GM19467 (cell line): ENCODE measurements at regions not wholly inside any gene's neighbourhood (a gene's known extent, or its start where the extent isn't known, plus 50 kb on each side); places are given as distances from the start of the nearest gene placed in this dataset.
A peak's percentile ranks its signal among the peaks of the same experiment; 100 is the strongest.

Experiments
- ATAC-seq: cut with Tn5 transposase; IDR thresholded peaks from one replicate; pipeline ENCODE4 v1.9.1; 2021; ENCODE audit warnings: mild to moderate bottlenecking, moderate library complexity; ENCODE audit not compliant: unreplicated experiment

DNA sequence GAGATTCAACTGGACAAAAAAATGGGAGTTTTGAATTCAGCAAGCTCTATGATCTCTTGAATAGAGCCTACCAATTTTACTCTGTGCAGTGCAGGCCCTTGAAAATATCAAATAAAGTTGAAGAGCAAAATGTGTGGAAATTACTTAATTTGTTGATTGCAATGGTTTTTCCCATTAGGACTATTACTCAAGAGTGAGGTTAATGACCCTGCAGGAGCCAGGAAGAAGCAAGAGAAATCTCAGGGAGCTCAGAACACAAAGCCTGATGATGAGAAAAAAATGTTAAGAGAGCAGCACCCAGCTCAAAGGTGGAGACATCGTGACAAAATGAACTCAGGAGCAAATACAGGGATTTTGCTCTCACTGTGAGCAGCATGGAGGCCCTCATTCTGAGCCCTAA, 337.6 kb upstream of the TRIB2 start:
- ATAC-seq = no peak

- no peak for ATAC-seq
Observed at GRCh38 chr2:12381543-12382325, 335.0 kb upstream of the TRIB2 start.

DNA sequence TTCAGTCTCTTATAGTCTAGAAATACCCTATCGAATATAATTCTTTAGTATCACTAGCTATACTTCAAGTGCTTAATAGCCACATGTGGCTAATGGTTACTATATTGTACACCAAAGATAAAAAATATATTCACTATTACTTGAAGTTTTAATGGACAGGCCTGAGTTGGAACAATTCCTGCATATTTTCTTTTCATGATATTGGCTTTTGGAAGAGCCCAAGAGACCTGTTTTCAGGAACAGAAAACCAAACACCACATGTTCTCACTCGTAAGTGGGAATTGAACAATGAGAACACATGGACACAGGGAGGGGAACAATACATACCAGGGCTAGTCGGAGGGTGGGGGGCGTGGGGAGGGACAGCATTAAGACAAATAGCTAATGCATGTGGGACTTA, 334.4 kb upstream of the TRIB2 start:
- ATAC-seq = no peak

- no peak for ATAC-seq
Observed at GRCh38 chr2:12389344-12390045, 327.2 kb upstream of the TRIB2 start.

DNA sequence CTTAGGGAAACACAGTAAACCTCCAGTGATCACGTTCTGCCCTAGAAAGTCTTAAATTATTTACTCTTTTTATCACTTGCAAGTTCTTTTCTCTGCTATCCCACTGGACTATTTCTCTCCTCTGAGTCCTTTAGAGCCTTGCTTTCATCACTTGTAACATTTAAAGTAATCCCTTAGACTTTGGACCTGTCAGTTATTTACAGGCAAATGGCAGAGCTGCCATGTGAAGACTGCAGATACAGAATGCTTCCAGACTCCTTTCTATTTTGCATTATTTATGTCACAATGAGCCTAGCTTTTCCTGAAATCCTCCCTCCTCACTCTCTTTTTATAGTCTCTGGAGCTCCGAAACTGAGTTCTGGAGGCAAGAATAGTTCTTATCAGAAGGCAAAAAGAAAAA, 325.6 kb upstream of the TRIB2 start:
- no peak for ATAC-seq

DNA sequence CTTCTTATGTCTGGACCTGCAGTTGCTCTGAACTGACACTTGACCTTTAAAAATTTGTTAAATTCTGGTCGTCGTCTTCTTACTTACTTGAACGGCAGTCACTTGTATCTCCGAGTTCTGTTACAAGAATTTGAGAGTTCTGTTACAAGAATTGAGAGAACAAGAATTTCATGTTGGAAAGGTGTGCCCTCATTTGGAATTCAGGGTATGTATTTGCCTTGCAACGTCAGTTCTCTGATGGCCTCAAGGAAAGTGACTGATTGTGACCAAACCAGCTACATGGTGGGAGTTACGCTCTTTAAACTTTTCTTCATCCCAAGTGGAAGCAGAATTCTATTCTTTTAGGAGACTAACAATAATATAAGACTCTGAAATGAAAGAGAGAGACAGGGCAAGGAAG, 320.0 kb upstream of the TRIB2 start:
- ATAC-seq = no peak

DNA sequence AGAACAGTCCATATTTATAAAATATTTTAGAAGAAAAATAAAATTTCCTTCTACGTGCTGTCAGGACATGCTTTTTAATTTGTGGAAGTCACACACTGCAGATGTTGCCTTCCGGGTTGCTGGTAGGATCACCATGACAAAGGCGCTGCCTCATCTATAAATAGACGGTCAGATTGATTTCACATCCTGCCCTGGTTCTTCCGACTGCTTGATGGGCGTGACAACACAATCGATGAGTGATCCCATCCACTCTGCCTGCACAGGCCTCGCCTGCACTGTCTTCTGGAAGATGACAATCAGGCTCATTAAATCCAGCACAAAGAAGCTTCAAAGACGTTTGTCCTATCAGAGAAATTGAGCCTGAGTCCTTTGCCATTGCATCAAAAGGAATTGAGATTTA, 318.9 kb upstream of the TRIB2 start:
- ATAC-seq = no peak

DNA sequence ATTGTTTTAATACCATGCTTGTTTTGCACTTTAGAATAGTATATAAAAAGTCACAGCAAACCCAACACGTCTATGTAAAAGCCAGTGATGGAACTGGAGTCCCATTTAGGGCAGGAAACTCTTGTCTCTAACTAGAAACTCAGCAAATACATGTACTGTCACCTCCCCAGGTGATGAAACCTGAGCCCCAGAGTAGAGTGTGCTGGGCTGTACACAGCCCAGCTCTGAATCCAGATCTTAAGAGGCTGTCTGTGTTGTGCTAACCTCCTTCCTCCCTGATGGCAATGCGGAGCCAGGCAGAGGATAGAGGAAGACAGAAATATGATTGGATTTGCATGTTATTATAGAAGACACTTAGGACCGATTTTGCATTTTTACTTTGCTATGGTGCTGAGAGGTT, 317.5 kb upstream of the TRIB2 start:
- ATAC-seq = no peak

- no peak for ATAC-seq
Observed at GRCh38 chr2:12400543-12400942, 316.2 kb upstream of the TRIB2 start.

- no peak for ATAC-seq
Observed at GRCh38 chr2:12402440-12403139, 314.1 kb upstream of the TRIB2 start.

- ATAC-seq = no peak
Observed at GRCh38 chr2:12404497-12404896, 312.2 kb upstream of the TRIB2 start.

DNA sequence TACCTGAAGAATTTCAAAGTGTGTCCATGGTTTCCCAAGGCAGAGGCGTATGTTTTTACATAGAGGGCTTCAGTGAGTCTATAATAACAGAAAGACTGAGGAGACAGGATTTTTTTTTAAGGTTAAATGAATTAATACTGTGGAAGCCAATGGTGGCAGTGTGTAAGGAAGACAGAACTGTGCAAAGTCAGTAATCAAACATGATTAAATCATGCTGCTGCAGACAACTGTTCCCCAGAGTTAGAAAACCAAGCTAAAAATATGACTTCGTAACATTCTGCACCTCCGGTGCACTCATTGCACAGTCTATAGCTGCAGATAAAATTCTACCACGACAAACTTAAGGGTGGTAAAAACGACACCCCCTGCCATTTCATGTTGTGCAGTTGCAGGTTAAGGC, 309.6 kb upstream of the TRIB2 start:
- no peak for ATAC-seq

DNA sequence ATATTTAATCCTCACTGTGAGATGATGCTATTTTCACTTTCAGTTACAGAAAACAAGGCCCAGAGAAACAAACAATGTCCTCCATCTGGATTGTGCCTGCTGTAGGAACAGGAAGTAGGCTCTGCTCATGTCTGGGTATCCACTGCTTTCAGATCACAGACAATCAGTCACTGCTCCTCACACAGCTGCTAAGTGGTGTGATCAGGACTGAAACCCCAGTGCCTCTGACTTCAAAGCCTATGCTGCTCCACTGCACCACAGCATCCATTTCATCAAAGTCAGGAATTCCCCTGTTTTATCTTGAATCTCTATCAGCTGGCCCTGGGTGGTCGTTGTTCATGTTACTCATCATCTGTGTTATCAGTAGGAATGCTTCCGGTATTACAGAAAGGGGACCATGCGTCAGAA, 303.8 kb upstream of the TRIB2 start:
- ATAC-seq = peak; percentile 88

DNA sequence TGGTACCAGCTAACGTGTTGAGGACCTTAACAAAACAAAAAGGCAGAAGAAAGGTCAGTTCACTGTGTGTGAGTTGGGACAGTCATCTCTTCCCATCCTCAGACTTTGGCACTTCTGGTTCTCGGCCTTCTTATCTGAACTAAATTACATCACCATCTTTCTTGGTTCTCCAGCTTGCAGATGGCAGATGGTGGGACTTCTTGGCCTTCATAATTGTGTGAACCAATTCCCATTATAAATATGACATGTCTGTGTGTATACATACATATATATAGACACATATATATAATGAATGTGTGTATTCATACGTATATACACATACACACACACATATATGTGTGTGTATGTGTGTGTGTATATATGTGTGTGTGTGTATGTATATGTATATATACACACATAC, 301.2 kb upstream of the TRIB2 start:
- no peak for ATAC-seq

- no peak for ATAC-seq
Observed at GRCh38 chr2:12416600-12416999, 300.1 kb upstream of the TRIB2 start.

GRCh38 chr2:12417786-12418185, 298.9 kb upstream of the TRIB2 start:
- no peak for ATAC-seq

GRCh38 chr2:12419803-12420202, 296.9 kb upstream of the TRIB2 start:
- no peak for ATAC-seq

DNA sequence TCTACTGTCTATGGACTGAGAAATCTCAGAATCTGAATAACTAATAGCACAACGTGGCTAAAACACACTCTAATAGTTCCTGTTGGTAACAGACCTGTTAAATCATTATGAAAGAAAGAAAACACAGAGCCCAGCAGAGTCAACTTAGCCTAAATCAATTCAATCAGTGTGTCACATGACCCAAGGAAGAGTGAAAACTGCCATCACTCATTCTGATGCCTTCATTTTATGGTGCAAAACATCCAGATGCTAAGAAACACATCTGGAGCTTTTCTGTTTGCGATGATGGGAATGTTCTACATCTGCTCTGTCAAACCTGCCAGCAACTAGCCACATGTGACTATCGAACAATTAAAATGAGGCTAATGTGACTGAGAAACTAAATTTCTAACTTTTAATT, 295.7 kb upstream of the TRIB2 start:
- no peak for ATAC-seq

DNA sequence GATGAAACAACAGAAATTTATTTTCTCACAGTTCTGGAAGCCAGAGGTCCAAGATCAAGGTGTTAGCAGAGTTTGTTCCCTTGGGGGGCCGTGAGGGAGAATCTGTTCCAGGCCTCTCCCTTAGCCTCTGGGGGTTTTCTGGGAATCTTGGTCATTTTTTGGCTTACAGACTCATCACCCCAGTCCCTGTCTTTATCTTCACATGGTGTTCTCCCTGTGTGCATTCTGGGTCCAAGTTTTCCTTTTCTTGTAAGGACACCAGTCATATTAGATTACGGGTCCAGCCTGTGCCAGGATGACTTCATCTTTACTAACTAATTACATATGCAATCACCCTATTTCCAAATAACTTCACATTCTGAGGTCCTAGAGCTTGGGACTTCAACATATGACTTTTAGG, 292.5 kb upstream of the TRIB2 start:
- ATAC-seq = no peak

DNA sequence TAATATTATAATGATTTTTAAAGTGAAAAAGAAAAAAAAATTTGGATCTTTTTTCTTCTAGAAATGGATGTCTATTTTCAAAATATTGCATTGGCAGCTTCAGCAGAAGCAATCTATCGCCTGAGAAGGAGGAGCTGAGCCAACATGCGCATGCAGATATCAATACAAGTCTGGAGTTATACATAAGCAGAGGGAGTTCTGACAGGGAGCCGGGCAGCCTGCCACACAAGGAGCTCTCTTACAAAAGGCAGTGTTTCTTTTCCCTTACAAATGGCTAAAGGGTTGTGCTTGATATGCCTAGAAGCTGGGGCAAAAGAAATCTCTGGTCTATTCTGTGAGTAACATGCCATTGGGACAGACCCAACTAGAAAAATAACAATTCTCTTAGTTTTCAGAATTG, 291.9 kb upstream of the TRIB2 start:
- ATAC-seq = no peak

GRCh38 chr2:12428324-12428723, 288.4 kb upstream of the TRIB2 start:
- ATAC-seq = no peak

- ATAC-seq = no peak
Observed at GRCh38 chr2:12428786-12429185, 287.9 kb upstream of the TRIB2 start.
